ENCODE measurements at regions not wholly inside any gene's neighbourhood (a gene's known extent, or its start where the extent isn't known, plus 50 kb on each side); places are given as distances from the start of the nearest gene placed in this dataset.

- WGBS (ENCODE audit: insufficient coverage) = no CpG with 5 or more reads among the region's 2 CpGs
- H3K27ac ChIP-seq (ENCODE audit: low read length) = no peak overlapping the region
- no peak for DNase-seq
- no peaks in the 10 kb centered on the region for H3K4me1 ChIP-seq (ENCODE audit: control insufficient read depth, insufficient read depth, low read length)
- no peaks in the 10 kb centered on the region for H3K9me3 ChIP-seq (replicated peaks; ENCODE audit: control insufficient read depth, low read depth, low read length)
- no peaks in the 10 kb centered on the region for H3K36me3 ChIP-seq (ENCODE audit: control insufficient read depth, insufficient read depth, low read length)
- no peaks in the 10 kb centered on the region for H3K27me3 ChIP-seq (ENCODE audit: control insufficient read depth, insufficient read depth, low read length)
- no peak overlapping the region for H3K4me3 ChIP-seq (ENCODE audit: low read length)
Observed at GRCh38 chr2:126317790-126318431, 338.0 kb upstream of the GYPC start.

- no peak for DNase-seq
- Histone ChIP-seq H3K4me1 (ENCODE audit: control insufficient read depth, insufficient read depth, low read length) (no peaks in the 10 kb centered on the region), H3K9me3 (replicated peaks; ENCODE audit: control insufficient read depth, low read depth, low read length) (no peaks in the 10 kb centered on the region), H3K27ac (ENCODE audit: low read length) (no peak overlapping the region), H3K36me3 (ENCODE audit: control insufficient read depth, insufficient read depth, low read length) (no peaks in the 10 kb centered on the region), H3K27me3 (ENCODE audit: control insufficient read depth, insufficient read depth, low read length) (no peaks in the 10 kb centered on the region), H3K4me3 (ENCODE audit: low read length) (no peak overlapping the region)
- WGBS (ENCODE audit: insufficient coverage) = no CpG with 5 or more reads among the region's 3 CpGs
Observed at GRCh38 chr2:126322342-126322741, 333.6 kb upstream of the GYPC start.

GRCh38 chr2:126325202-126325601, 330.8 kb upstream of the GYPC start:
- Histone ChIP-seq H3K4me3 (ENCODE audit: low read length) (no peak overlapping the region), H3K36me3 (ENCODE audit: control insufficient read depth, insufficient read depth, low read length) (no peaks in the 10 kb centered on the region), H3K27me3 (ENCODE audit: control insufficient read depth, insufficient read depth, low read length) (no peaks in the 10 kb centered on the region), H3K27ac (ENCODE audit: low read length) (no peak overlapping the region), H3K4me1 (ENCODE audit: control insufficient read depth, insufficient read depth, low read length) (no peaks in the 10 kb centered on the region), H3K9me3 (replicated peaks; ENCODE audit: control insufficient read depth, low read depth, low read length) (no peaks in the 10 kb centered on the region)
- no peak for DNase-seq
- WGBS (ENCODE audit: insufficient coverage) = 82% methylated on average over 4 of the region's 5 CpGs

- DNase-seq = no peak
- Histone ChIP-seq H3K27ac (ENCODE audit: low read length) (no peak overlapping the region), H3K27me3 (ENCODE audit: control insufficient read depth, insufficient read depth, low read length) (no peaks in the 10 kb centered on the region), H3K4me3 (ENCODE audit: low read length) (no peak overlapping the region), H3K36me3 (ENCODE audit: control insufficient read depth, insufficient read depth, low read length) (no peaks in the 10 kb centered on the region), H3K4me1 (ENCODE audit: control insufficient read depth, insufficient read depth, low read length) (no peaks in the 10 kb centered on the region), H3K9me3 (replicated peaks; ENCODE audit: control insufficient read depth, low read depth, low read length) (peaks cover 5% of the 10 kb centered on the region)
- WGBS (ENCODE audit: insufficient coverage) = no CpG with 5 or more reads among the region's 2 CpGs
Observed at GRCh38 chr2:126329173-126329572, 326.8 kb upstream of the GYPC start.

GRCh38 chr2:126342457-126342856, 313.5 kb upstream of the GYPC start:
- no peak overlapping the region for H3K27ac ChIP-seq (ENCODE audit: low read length)
- H3K4me1 ChIP-seq (ENCODE audit: control insufficient read depth, insufficient read depth, low read length) = no peaks in the 10 kb centered on the region
- no peaks in the 10 kb centered on the region for H3K9me3 ChIP-seq (replicated peaks; ENCODE audit: control insufficient read depth, low read depth, low read length)
- no peak for DNase-seq
- H3K4me3 ChIP-seq (ENCODE audit: low read length) = no peak overlapping the region
- no peaks in the 10 kb centered on the region for H3K36me3 ChIP-seq (ENCODE audit: control insufficient read depth, insufficient read depth, low read length)
- no peaks in the 10 kb centered on the region for H3K27me3 ChIP-seq (ENCODE audit: control insufficient read depth, insufficient read depth, low read length)
- WGBS (ENCODE audit: insufficient coverage) = no CpG with 5 or more reads among the region's 4 CpGs

GRCh38 chr2:126343136-126343535, 312.8 kb upstream of the GYPC start:
- Histone ChIP-seq H3K27me3 (ENCODE audit: control insufficient read depth, insufficient read depth, low read length) (no peaks in the 10 kb centered on the region), H3K27ac (ENCODE audit: low read length) (no peak overlapping the region), H3K4me1 (ENCODE audit: control insufficient read depth, insufficient read depth, low read length) (no peaks in the 10 kb centered on the region), H3K4me3 (ENCODE audit: low read length) (no peak overlapping the region), H3K36me3 (ENCODE audit: control insufficient read depth, insufficient read depth, low read length) (no peaks in the 10 kb centered on the region), H3K9me3 (replicated peaks; ENCODE audit: control insufficient read depth, low read depth, low read length) (no peaks in the 10 kb centered on the region)
- no peak for DNase-seq
- no CpG with 5 or more reads among the region's 2 CpGs for WGBS (ENCODE audit: insufficient coverage)

GRCh38 chr2:126344493-126344892, 311.5 kb upstream of the GYPC start:
- WGBS (ENCODE audit: insufficient coverage) = no CpG with 5 or more reads among the region's 2 CpGs
- no peak for DNase-seq
- Histone ChIP-seq H3K27ac (ENCODE audit: low read length) (no peak overlapping the region), H3K27me3 (ENCODE audit: control insufficient read depth, insufficient read depth, low read length) (no peaks in the 10 kb centered on the region), H3K9me3 (replicated peaks; ENCODE audit: control insufficient read depth, low read depth, low read length) (no peaks in the 10 kb centered on the region), H3K4me1 (ENCODE audit: control insufficient read depth, insufficient read depth, low read length) (no peaks in the 10 kb centered on the region), H3K36me3 (ENCODE audit: control insufficient read depth, insufficient read depth, low read length) (no peaks in the 10 kb centered on the region), H3K4me3 (ENCODE audit: low read length) (no peak overlapping the region)

- WGBS (ENCODE audit: insufficient coverage) = no CpG with 5 or more reads among the region's 1 CpG
Observed at GRCh38 chr2:126345691-126346090, 310.3 kb upstream of the GYPC start.

GRCh38 chr2:126356631-126357030, 299.3 kb upstream of the GYPC start:
- no peaks in the 10 kb centered on the region for H3K27me3 ChIP-seq (ENCODE audit: control insufficient read depth, insufficient read depth, low read length)
- no peaks in the 10 kb centered on the region for H3K4me1 ChIP-seq (ENCODE audit: control insufficient read depth, insufficient read depth, low read length)
- H3K9me3 ChIP-seq (replicated peaks; ENCODE audit: control insufficient read depth, low read depth, low read length) = no peaks in the 10 kb centered on the region
- H3K36me3 ChIP-seq (ENCODE audit: control insufficient read depth, insufficient read depth, low read length) = no peaks in the 10 kb centered on the region
- H3K27ac ChIP-seq (ENCODE audit: low read length) = no peak overlapping the region
- no peak for DNase-seq
- no CpG with 5 or more reads among the region's 2 CpGs for WGBS (ENCODE audit: insufficient coverage)
- no peak overlapping the region for H3K4me3 ChIP-seq (ENCODE audit: low read length)

More at GRCh38 chr2:126345691-126346090, 310.3 kb upstream of the GYPC start:
- no peak for DNase-seq
- no peaks in the 10 kb centered on the region for H3K9me3 ChIP-seq (replicated peaks; ENCODE audit: control insufficient read depth, low read depth, low read length)
- H3K27me3 ChIP-seq (ENCODE audit: control insufficient read depth, insufficient read depth, low read length) = no peaks in the 10 kb centered on the region
- no peak overlapping the region for H3K27ac ChIP-seq (ENCODE audit: low read length)
- H3K4me3 ChIP-seq (ENCODE audit: low read length) = no peak overlapping the region
- H3K36me3 ChIP-seq (ENCODE audit: control insufficient read depth, insufficient read depth, low read length) = no peaks in the 10 kb centered on the region
- no peaks in the 10 kb centered on the region for H3K4me1 ChIP-seq (ENCODE audit: control insufficient read depth, insufficient read depth, low read length)

- no CpG with 5 or more reads among the region's 1 CpG for WGBS (ENCODE audit: insufficient coverage)
- Histone ChIP-seq H3K4me1 (ENCODE audit: control insufficient read depth, insufficient read depth, low read length) (no peaks in the 10 kb centered on the region), H3K27me3 (ENCODE audit: control insufficient read depth, insufficient read depth, low read length) (no peaks in the 10 kb centered on the region), H3K27ac (ENCODE audit: low read length) (no peak overlapping the region), H3K4me3 (ENCODE audit: low read length) (no peak overlapping the region), H3K9me3 (replicated peaks; ENCODE audit: control insufficient read depth, low read depth, low read length) (no peaks in the 10 kb centered on the region), H3K36me3 (ENCODE audit: control insufficient read depth, insufficient read depth, low read length) (no peaks in the 10 kb centered on the region)
- no peak for DNase-seq
Observed at GRCh38 chr2:126358122-126358521, 297.8 kb upstream of the GYPC start.

GRCh38 chr2:126359494-126359893, 296.5 kb upstream of the GYPC start:
- H3K4me3 ChIP-seq (ENCODE audit: low read length) = no peak overlapping the region
- peak; percentile 33 for DNase-seq
- H3K36me3 ChIP-seq (ENCODE audit: control insufficient read depth, insufficient read depth, low read length) = no peaks in the 10 kb centered on the region
- H3K4me1 ChIP-seq (ENCODE audit: control insufficient read depth, insufficient read depth, low read length) = no peaks in the 10 kb centered on the region
- no peaks in the 10 kb centered on the region for H3K9me3 ChIP-seq (replicated peaks; ENCODE audit: control insufficient read depth, low read depth, low read length)
- H3K27ac ChIP-seq (ENCODE audit: low read length) = no peak overlapping the region
- H3K27me3 ChIP-seq (ENCODE audit: control insufficient read depth, insufficient read depth, low read length) = no peaks in the 10 kb centered on the region
